AG04449 (cell line): ENCODE measurements at regions not wholly inside any gene's neighbourhood (a gene's known extent, or its start where the extent isn't known, plus 50 kb on each side); places are given as distances from the start of the nearest gene placed in this dataset.
"Not testable (repeated sequence)": the region's sequence is repeated elsewhere in the genome, so short reads cannot be mapped to it uniquely, and the experiment has no call there.

ENCODE experiments used
- CTCF ChIA-PET: fragments of 350-600 bp; formaldehyde crosslinking; extraction: SDS; loops from one replicate; lab custom pipeline; 2021; ENCODE audit warnings: antibody characterized with exemption; lab: Yijun Ruan, JAX
- POLR2A ChIA-PET: fragments of 400-600, 350-600 bp; formaldehyde crosslinking; extraction: SDS; loops from one replicate; lab custom pipeline; 2020; ENCODE audit warnings: antibody characterized with exemption, inconsistent platforms; lab: Yijun Ruan, JAX
- DNase-seq: peaks from one replicate; pipeline ENCODE4 v3.0.0-alpha.2; 2010; ENCODE audit warnings: low read depth, low spot score
- H3K4me3 ChIP-seq: 2 replicates; pipeline ENCODE4 v1.5.1; 2011; ENCODE audit warnings: low read depth, mild to moderate bottlenecking, control low read depth, low read length

GRCh38 chr2:87514034-87514433, 233.9 kb upstream of the PLGLB2 start:
- DNase-seq, CTCF ChIA-PET, POLR2A ChIA-PET, H3K4me3 ChIP-seq: not testable (repeated sequence)

- POLR2A ChIA-PET, DNase-seq, H3K4me3 ChIP-seq, CTCF ChIA-PET: not testable (repeated sequence)
These were observed 233.4 kb upstream of the PLGLB2 start for GRCh38 chr2:87514515-87514914.

- CTCF ChIA-PET, DNase-seq, POLR2A ChIA-PET, H3K4me3 ChIP-seq: not testable (repeated sequence)
These were observed 232.7 kb upstream of the PLGLB2 start for GRCh38 chr2:87515226-87515625.

GRCh38 chr2:87515875-87516274, 232.0 kb upstream of the PLGLB2 start:
- POLR2A ChIA-PET, DNase-seq, H3K4me3 ChIP-seq, CTCF ChIA-PET: not testable (repeated sequence)

- DNase-seq, H3K4me3 ChIP-seq, CTCF ChIA-PET, POLR2A ChIA-PET: not testable (repeated sequence)
These were observed 231.4 kb upstream of the PLGLB2 start for GRCh38 chr2:87516369-87516967.

- DNase-seq, POLR2A ChIA-PET, CTCF ChIA-PET, H3K4me3 ChIP-seq: not testable (repeated sequence)
These were observed 230.4 kb upstream of the PLGLB2 start for GRCh38 chr2:87517438-87517837.

- DNase-seq, POLR2A ChIA-PET, CTCF ChIA-PET, H3K4me3 ChIP-seq: not testable (repeated sequence)
These were observed 229.8 kb upstream of the PLGLB2 start for GRCh38 chr2:87518066-87518465.

GRCh38 chr2:87518547-87518946, 229.3 kb upstream of the PLGLB2 start:
- CTCF ChIA-PET, DNase-seq, H3K4me3 ChIP-seq, POLR2A ChIA-PET: not testable (repeated sequence)

GRCh38 chr2:87519158-87520011, 228.5 kb upstream of the PLGLB2 start:
- POLR2A ChIA-PET, H3K4me3 ChIP-seq, CTCF ChIA-PET, DNase-seq: not testable (repeated sequence)

- POLR2A ChIA-PET, DNase-seq, CTCF ChIA-PET, H3K4me3 ChIP-seq: not testable (repeated sequence)
These were observed 226.8 kb upstream of the PLGLB2 start for GRCh38 chr2:87521057-87521456.

GRCh38 chr2:87521489-87521888, 226.4 kb upstream of the PLGLB2 start:
- H3K4me3 ChIP-seq, CTCF ChIA-PET, DNase-seq, POLR2A ChIA-PET: not testable (repeated sequence)

GRCh38 chr2:87524619-87525188, 223.2 kb upstream of the PLGLB2 start:
- POLR2A ChIA-PET, DNase-seq, H3K4me3 ChIP-seq, CTCF ChIA-PET: not testable (repeated sequence)

- DNase-seq, H3K4me3 ChIP-seq, POLR2A ChIA-PET, CTCF ChIA-PET: not testable (repeated sequence)
These were observed 222.3 kb upstream of the PLGLB2 start for GRCh38 chr2:87525497-87525991.

- H3K4me3 ChIP-seq, CTCF ChIA-PET, POLR2A ChIA-PET: not testable (repeated sequence)
These were observed 221.6 kb upstream of the PLGLB2 start for GRCh38 chr2:87526258-87526657.

GRCh38 chr2:87531968-87532715, 215.7 kb upstream of the PLGLB2 start:
- POLR2A ChIA-PET, H3K4me3 ChIP-seq, CTCF ChIA-PET, DNase-seq: not testable (repeated sequence)

More at GRCh38 chr2:87526258-87526657, 221.6 kb upstream of the PLGLB2 start:
- not testable (repeated sequence) for DNase-seq
